Prostate gland (tissue), 2 donors: ENCODE measurements at regions not wholly inside any gene's neighbourhood (a gene's known extent, or its start where the extent isn't known, plus 50 kb on each side); places are given as distances from the start of the nearest gene placed in this dataset.

Experiments
- DNase-seq: peaks from one replicate; pipeline ENCODE4 v3.0.0-alpha.2; 2019; ENCODE audit warnings: low spot score
- H3K27ac ChIP-seq, 2 donors: fragments of 200-600 bp; sonication (generic); 2 replicates each; pipeline ENCODE4 v1.5.1; 2017 to 2019
- H3K27me3 ChIP-seq: fragments of 200-600 bp; sonication (generic); replicated peaks from 2 replicates; pipeline ENCODE4 v1.5.1; 2019; ENCODE audit not compliant: insufficient read depth
- H3K36me3 ChIP-seq, 2 donors: fragments of 200-600 bp; sonication (generic); 1 replicate in 1 of 2; 2 replicates in 1 of 2; pipeline versions ENCODE4 v1.5.1 to v1.8.1; 2017 to 2019
- H3K4me1 ChIP-seq: fragments of 200-600 bp; sonication (generic); replicated peaks from 2 replicates; pipeline ENCODE4 v1.5.1; 2019
- H3K4me3 ChIP-seq, 2 donors: fragments of 200-600 bp; sonication (generic); 2 replicates each; pipeline ENCODE4 v1.5.1; 2017 to 2019
- H3K9me3 ChIP-seq: fragments of 200-600 bp; sonication (generic); 2 replicates; pipeline ENCODE4 v1.5.1; 2017
- CTCF ChIP-seq, 4 experiments: fragments of 200-600 bp in 2 of 4; fragments of 450-650 bp in 2 of 4; sonication (generic) in 2 of 4; IDR thresholded peaks; 1 replicate in 3 of 4; 2 replicates in 1 of 4; pipeline ENCODE4 v1.5.1; 2016 to 2019; ENCODE audit warnings: antibody characterized with exemption in 4 of 4, mild to moderate bottlenecking in 2 of 4, moderate library complexity in 2 of 4
- POLR2A ChIP-seq: fragments of 450-650 bp; IDR thresholded peaks from one replicate; pipeline ENCODE4 v1.6.1; 2016; ENCODE audit warnings: antibody characterized with exemption, mild to moderate bottlenecking
- POLR2AphosphoS5 ChIP-seq: sonication (generic); formaldehyde crosslinking; IDR thresholded peaks from one replicate; pipeline ENCODE4 v1.6.1; 2017; ENCODE audit warnings: antibody characterized with exemption
- WGBS: methylation state at CpG from one replicate; pipeline ENCODE4 v1.1.5; 2018; 5-methylcytosine and 5-hydroxymethylcytosine counted together
- intact Hi-C: fragments of 100-400 bp; cut with DNase I; formaldehyde crosslinking; loops from one replicate; pipeline ENCODE4 v1.14.2; 2022

GRCh38 chr3:22666736-22667135, 536.4 kb upstream of the UBE2E2 start:
- Histone ChIP-seq H3K27me3 (no peaks in the 10 kb centered on the region), H3K4me1 (no peaks in the 10 kb centered on the region), H3K36me3 (no peaks in the 10 kb centered on the region), H3K4me3 (no peak overlapping the region), H3K27ac (no peak overlapping the region), H3K9me3 (no peaks in the 10 kb centered on the region)
- no peak for TF ChIP-seq CTCF (IDR thresholded peaks at IDR 0.05)
- no peak for TF ChIP-seq POLR2AphosphoS5
- TF ChIP-seq POLR2A = no peak
- intact Hi-C loops = no loop called here
- DNase-seq = no peak
- WGBS = 0% methylated on average over 1 of the region's 1 CpG

- intact Hi-C loops = no loop called here
- no peaks in the 10 kb centered on the region for H3K36me3 ChIP-seq
- TF ChIP-seq POLR2A (no peak), POLR2AphosphoS5 (no peak), CTCF (IDR thresholded peaks at IDR 0.05) (no peak)
These were observed 531.3 kb upstream of the UBE2E2 start for GRCh38 chr3:22671848-22672247.

GRCh38 chr3:22684739-22685138, 518.4 kb upstream of the UBE2E2 start:
- Histone ChIP-seq H3K4me1 (no peaks in the 10 kb centered on the region), H3K36me3 (no peaks in the 10 kb centered on the region), H3K9me3 (no peaks in the 10 kb centered on the region), H3K27me3 (no peaks in the 10 kb centered on the region), H3K4me3 (no peak overlapping the region), H3K27ac (no peak overlapping the region)
- WGBS = 70% methylated on average over 3 of the region's 3 CpGs
- no peak for DNase-seq
- intact Hi-C loops = no loop called here
- TF ChIP-seq POLR2A (no peak), CTCF (IDR thresholded peaks at IDR 0.05) (no peak), POLR2AphosphoS5 (no peak)

More at GRCh38 chr3:22671848-22672247, 531.3 kb upstream of the UBE2E2 start:
- H3K4me3 ChIP-seq = no peak overlapping the region
- H3K27ac ChIP-seq = no peak overlapping the region
- H3K9me3 ChIP-seq = no peaks in the 10 kb centered on the region
- DNase-seq = no peak
- H3K27me3 ChIP-seq = no peaks in the 10 kb centered on the region
- 96% methylated on average over 1 of the region's 1 CpG for WGBS
- no peaks in the 10 kb centered on the region for H3K4me1 ChIP-seq

GRCh38 chr3:22685597-22685996, 517.5 kb upstream of the UBE2E2 start:
- Histone ChIP-seq H3K9me3 (no peaks in the 10 kb centered on the region), H3K27me3 (no peaks in the 10 kb centered on the region), H3K36me3 (no peaks in the 10 kb centered on the region), H3K4me3 (no peak overlapping the region), H3K4me1 (no peaks in the 10 kb centered on the region), H3K27ac (no peak overlapping the region)
- WGBS = 93% methylated on average over 2 of the region's 2 CpGs
- TF ChIP-seq POLR2A (no peak), CTCF (IDR thresholded peaks at IDR 0.05) (no peak), POLR2AphosphoS5 (no peak)
- no peak for DNase-seq
- intact Hi-C loops = no loop called here

- H3K9me3 ChIP-seq = no peaks in the 10 kb centered on the region
- no peaks in the 10 kb centered on the region for H3K36me3 ChIP-seq
- H3K27ac ChIP-seq = no peak overlapping the region
- no peaks in the 10 kb centered on the region for H3K27me3 ChIP-seq
- no peak for DNase-seq
- intact Hi-C loops = no loop called here
- TF ChIP-seq CTCF (IDR thresholded peaks at IDR 0.05) (no peak), POLR2A (no peak), POLR2AphosphoS5 (no peak)
- no peak overlapping the region for H3K4me3 ChIP-seq
- H3K4me1 ChIP-seq = no peaks in the 10 kb centered on the region
- WGBS = 90% methylated on average over 2 of the region's 2 CpGs
These were observed 511.7 kb upstream of the UBE2E2 start for GRCh38 chr3:22691407-22691806.
